ENCODE measurements at regions not wholly inside any gene's neighbourhood (a gene's known extent, or its start where the extent isn't known, plus 50 kb on each side); places are given as distances from the start of the nearest gene placed in this dataset.

GRCh38 chr5:82540301-82540700 is 262.1 kb upstream of the RPS23 start:
- no peaks in the 10 kb centered on the region for H3K36me3 ChIP-seq (ENCODE audit: control insufficient read depth, insufficient read depth, low read length)
- TF ChIP-seq ZNF592 (IDR thresholded peaks at IDR 0.05), result no peak
- TF ChIP-seq ZNF740 (CRISPR knock-in tag; IDR thresholded peaks at IDR 0.05), result no peak
- no peak for TF ChIP-seq ZNF740 (tag; IDR thresholded peaks at IDR 0.05)
- TF ChIP-seq HLTF (IDR thresholded peaks at IDR 0.05), result no peak
- no peak for TF ChIP-seq ZNF764 (CRISPR knock-in tag; IDR thresholded peaks at IDR 0.05; ENCODE audit: low read depth)
- TF ChIP-seq RAD21 (CRISPR knock-in tag; conservative IDR thresholded peaks at IDR 0.05 in 1 of 2, IDR thresholded peaks at IDR 0.05 in 1 of 2), result no peak
- TF ChIP-seq CXXC5 (CRISPR knock-in tag; IDR thresholded peaks at IDR 0.05), result no peak
- TF ChIP-seq YY1 (IDR thresholded peaks at IDR 0.05; ENCODE audit: borderline replicate concordance in 1 of 3, control insufficient read depth in 1 of 3, extremely low read depth in 1 of 3, insufficient read depth in 3 of 3, insufficient read length in 1 of 3, insufficient replicate concordance in 2 of 3, low read depth in 1 of 3, low read length in 2 of 3), result no peak
- TF ChIP-seq ZKSCAN3 (CRISPR knock-in tag; IDR thresholded peaks at IDR 0.05), result no peak
- no peak for TF ChIP-seq SRSF3 (IDR thresholded peaks at IDR 0.05; ENCODE audit: insufficient read depth, low read length)
- no peaks in the 10 kb centered on the region for H3K9me3 ChIP-seq (replicated peaks; ENCODE audit: control insufficient read depth, insufficient read depth, low read depth, low read length)
- no peaks in the 10 kb centered on the region for H4K20me1 ChIP-seq (replicated peaks; ENCODE audit: control insufficient read depth, insufficient read depth, low read length)
- no peak overlapping the region for H3K9ac ChIP-seq (ENCODE audit: insufficient read depth in 1 of 2, low read depth in 2 of 2, low read length in 2 of 2)
- ATAC-seq (no peak), FAIRE-seq (no peak), DNase-seq (ENCODE audit: extremely low read depth in 1 of 4, low spot score in 3 of 4) (no peak)
- H3K4me1 ChIP-seq (replicated peaks in 1 of 2; ENCODE audit: control insufficient read depth in 2 of 2, insufficient read depth in 2 of 2, low read length in 2 of 2), result peaks cover 0 to 17% of the 10 kb centered on the region in 2 experiments; a peak in 3 of 5 replicates
- intact Hi-C loops (cut with micrococcal nuclease), result no loop called here
- in situ Hi-C loops (cut with MboI), result no loop called here
- no peaks in the 10 kb centered on the region for H3K9me1 ChIP-seq (ENCODE audit: control insufficient read depth, insufficient read depth, low read length)
- no TSS peak for BruUV-seq (replicated peaks)
- no peaks in the 10 kb centered on the region for H3K27me3 ChIP-seq (ENCODE audit: control insufficient read depth in 2 of 2, insufficient read depth in 2 of 2, low read length in 2 of 2)
- no peak overlapping the region for H3K4me3 ChIP-seq
- H3K79me2 ChIP-seq (ENCODE audit: control insufficient read depth, insufficient read depth, low read length), result no peaks in the 10 kb centered on the region
- no peak overlapping the region for H3K27ac ChIP-seq (ENCODE audit: extremely low read depth, low read depth, low read length)
- 28% methylated on average over 3 of the region's 3 CpGs for WGBS (ENCODE audit: insufficient coverage, low coverage, missing lambda C conversion rate)
- ChIA-PET POLR2A (interaction anchor here (0.7 kb wide), 1 partner anchor 1212 kb away, joined by 3 read pairs; no protein-coding TSS in a partner anchor), CTCF (ENCODE audit: low intra/inter-chr PET ratio) (no interaction called here)
- H2AFZ ChIP-seq (ENCODE audit: low read depth, low read length), result no peak overlapping the region
- no peak overlapping the region for H3K4me2 ChIP-seq (ENCODE audit: insufficient read depth, low read length)
